Astrocyte of the hippocampus (primary cell): ENCODE measurements at regions not wholly inside any gene's neighbourhood (a gene's known extent, or its start where the extent isn't known, plus 50 kb on each side); places are given as distances from the start of the nearest gene placed in this dataset.

ENCODE experiments used
- DNase-seq: peaks from one replicate; pipeline ENCODE4 v3.0.0; 2011; ENCODE audit warnings: low read depth, low spot score

- DNase-seq: no peak
Observed at GRCh38 chr4:129410115-129410514, 314.2 kb downstream of the C4orf33 start.

- DNase-seq: no peak
Observed at GRCh38 chr4:129415004-129415403, 319.1 kb downstream of the C4orf33 start.

GRCh38 chr4:129420637-129421036, 324.7 kb downstream of the C4orf33 start:
- no peak for DNase-seq

- no peak for DNase-seq
Observed at GRCh38 chr4:129422277-129422676, 326.3 kb downstream of the C4orf33 start.

- no peak for DNase-seq
Observed at GRCh38 chr4:129428454-129428853, 332.5 kb downstream of the C4orf33 start.

DNA sequence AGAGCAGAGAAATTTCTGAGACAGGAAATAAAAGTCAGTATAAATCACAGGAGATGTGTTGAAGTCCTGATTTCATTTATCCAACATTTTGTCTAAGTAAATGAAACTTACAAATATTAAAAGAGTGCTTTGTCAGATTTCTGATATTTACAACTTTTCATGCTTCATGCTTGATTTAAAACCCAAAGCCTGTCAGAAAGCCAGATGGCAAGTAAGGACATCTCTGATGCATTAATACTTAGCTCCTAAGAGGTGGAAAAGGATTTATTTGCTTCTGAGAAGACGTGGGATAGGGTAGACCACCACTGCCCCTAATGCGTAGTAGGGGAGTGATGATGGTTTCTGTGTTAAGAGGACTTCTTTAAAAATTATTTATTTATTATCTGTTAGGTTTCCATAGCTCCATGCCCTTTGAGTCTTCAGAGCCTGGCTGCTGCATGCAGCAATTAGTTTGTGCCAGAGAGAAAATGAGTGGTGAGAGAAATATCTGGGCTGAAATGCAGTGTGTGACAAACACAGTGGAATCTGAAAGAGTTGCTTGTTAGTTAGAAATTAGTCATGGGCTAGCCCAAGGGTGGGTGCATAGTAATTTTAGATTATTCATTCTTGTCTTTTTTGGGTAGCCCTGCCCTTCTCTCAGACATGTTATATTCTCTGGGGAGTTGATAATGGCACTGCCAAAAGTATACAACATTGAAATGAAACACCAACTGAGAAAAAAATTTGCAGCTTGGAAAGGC, 333.8 kb downstream of the C4orf33 start:
- DNase-seq: peak; percentile 76

DNA sequence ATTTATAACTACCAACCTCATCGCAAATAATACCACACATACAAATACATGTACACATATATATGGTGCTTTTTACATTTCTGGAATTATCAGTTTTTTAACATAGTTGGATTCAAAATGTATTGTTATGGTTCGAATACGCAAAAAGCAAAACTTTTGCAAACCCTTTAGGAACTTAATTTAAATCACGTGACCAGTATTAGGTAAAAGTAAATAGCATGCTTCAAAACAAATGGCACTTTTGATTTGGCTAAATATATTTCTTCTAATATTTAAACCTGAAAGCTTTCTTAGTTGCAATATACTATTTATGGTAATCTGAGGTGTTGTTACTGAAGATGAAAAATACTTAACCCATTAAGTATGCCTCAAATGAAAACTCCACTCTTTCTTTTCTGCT, 341.4 kb downstream of the C4orf33 start:
- no peak for DNase-seq

DNA sequence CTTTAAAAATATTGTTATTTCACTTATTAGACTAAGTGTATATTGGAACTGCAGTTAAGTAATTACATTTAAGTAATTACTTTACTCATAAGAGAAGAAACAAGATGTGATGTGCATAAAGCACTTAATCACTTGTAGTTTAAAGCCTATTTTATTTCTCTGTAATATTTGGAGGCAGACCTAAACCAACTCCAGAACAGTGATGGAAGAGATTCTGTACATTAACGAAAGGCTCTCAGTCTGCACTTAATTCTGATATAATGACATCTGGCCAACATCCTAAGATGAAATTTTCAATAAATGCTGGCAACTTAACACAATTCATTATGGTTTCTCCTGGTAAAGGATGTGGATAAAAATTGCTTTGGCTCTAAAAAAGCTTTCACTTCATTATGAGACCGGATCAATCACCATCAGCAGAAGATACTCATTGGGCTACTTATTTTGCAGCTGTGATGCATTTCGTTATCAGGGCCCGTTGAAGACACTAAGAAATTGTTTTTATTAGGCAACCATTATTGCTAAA, 342.6 kb downstream of the C4orf33 start:
- DNase-seq: no peak

- peak; percentile 58 for DNase-seq
Observed at GRCh38 chr4:129446074-129446473, 350.1 kb downstream of the C4orf33 start.

DNA sequence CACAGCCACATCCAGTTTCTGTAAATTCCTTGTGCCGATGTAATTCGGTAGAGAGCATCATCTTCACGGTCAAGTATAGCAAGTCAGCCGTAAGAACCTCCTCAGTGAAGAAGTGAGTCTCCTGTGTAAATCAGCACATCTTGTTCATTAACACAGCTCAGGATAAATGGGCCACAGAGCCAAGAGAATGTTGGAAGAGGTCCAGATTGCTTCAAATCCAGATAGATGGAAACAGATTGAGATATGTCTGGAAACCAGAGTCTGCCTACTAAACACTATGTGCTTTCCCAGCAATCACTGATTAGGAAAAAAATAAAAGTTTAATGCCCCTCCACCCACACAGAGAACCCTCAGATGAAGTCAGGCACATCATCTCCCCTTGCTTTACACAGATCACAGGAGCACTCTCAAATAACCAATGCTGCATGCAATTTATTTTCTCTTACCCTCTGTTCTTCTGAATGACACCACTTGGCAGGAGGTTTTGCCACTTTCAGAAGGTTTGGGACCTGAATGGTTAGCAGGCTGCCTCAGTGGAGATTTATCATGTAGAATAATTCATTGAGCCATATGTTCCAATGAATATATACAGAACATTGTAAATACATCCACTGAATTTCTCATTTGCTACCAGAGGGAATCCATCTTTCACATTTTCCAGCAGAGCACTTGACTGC, 357.7 kb downstream of the C4orf33 start:
- peak; percentile 12 for DNase-seq

DNA sequence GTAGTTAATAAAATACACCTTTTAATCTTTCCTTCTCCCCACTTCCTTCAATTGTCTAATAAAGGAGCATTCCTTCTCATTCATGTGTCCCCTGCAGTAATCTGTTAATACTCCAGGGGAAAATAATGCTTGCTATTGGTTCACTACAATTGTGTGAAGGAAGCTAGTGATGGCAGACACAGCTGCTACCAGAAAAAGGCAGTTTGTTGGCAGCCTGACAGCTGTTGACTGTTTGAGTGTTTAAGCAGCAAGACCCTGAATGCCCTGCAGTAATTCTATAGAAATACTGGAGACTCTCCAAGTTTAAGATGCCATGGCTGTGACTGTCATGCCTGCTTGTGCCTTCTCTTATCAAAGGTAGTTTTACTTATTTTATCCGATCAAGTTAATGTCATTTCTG, 359.5 kb downstream of the C4orf33 start:
- peak; percentile 7 for DNase-seq

DNA sequence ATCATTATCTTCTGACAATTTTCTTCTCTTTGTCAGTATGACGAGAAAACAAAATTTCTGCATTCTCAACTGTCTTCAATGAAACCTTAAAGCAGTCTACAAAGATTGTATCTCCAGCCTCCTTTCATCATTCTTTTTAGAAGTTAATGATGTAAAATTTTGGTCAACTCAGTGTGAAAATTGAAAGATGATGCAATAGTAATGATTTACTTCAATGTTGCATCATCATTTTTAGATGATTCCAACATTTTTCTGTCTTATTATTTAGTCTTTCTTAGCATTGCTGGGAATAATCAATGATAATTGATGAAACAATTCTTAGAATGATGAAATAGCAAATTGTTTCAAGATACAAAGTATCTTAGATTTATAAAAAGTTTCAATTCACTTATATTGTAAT, 372.7 kb downstream of the C4orf33 start:
- DNase-seq: no peak

DNA sequence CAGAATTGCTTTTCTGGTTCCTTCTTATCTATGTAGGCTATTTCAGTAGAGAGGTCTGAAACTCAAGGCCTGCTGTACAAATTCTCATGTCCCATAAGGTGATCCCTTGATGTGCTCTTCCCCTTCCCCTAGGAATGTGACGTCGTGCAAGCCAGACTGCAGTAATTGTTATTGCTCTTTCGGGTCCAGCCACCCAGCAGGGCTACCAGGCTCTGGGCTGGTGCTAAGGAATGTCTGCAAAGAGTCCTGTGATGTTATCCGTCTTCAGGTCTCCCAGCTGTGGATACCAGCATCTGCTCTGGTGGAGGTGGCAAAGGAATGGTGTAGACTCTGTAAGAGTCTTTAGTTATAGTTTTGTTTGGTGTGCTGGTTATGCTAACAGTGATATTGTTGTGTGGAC, 378.7 kb downstream of the C4orf33 start:
- no peak for DNase-seq

GRCh38 chr4:129481107-129481506, 385.2 kb downstream of the C4orf33 start:
- no peak for DNase-seq

GRCh38 chr4:129488427-129488826, 392.5 kb downstream of the C4orf33 start:
- no peak for DNase-seq

- DNase-seq: no peak
Observed at GRCh38 chr4:129490516-129490915, 394.6 kb downstream of the C4orf33 start.

GRCh38 chr4:129498626-129499025, 402.7 kb downstream of the C4orf33 start:
- no peak for DNase-seq

- DNase-seq: no peak
Observed at GRCh38 chr4:129514852-129515251, 418.9 kb downstream of the C4orf33 start.

- DNase-seq: peak; percentile 1
Observed at GRCh38 chr4:129515356-129515755, 419.4 kb downstream of the C4orf33 start.

DNA sequence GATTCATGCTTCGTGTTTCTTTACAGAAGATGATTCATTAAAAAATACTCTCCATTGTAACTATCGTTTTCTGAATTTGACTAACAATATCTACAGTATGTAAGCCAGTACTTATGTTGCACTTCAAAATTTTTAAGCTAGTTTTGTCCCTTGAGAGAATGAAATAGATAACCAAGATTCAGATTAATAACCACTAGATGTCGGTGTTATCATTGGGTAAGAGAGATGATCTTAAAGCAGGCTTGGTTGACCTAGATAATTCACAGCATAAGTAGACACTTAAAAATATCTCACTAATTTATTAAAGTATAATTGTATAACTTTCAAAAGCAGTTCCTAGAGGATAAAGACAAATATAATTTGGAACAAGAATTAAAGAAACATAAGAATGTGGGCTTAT, 430.9 kb downstream of the C4orf33 start:
- DNase-seq: no peak

DNA sequence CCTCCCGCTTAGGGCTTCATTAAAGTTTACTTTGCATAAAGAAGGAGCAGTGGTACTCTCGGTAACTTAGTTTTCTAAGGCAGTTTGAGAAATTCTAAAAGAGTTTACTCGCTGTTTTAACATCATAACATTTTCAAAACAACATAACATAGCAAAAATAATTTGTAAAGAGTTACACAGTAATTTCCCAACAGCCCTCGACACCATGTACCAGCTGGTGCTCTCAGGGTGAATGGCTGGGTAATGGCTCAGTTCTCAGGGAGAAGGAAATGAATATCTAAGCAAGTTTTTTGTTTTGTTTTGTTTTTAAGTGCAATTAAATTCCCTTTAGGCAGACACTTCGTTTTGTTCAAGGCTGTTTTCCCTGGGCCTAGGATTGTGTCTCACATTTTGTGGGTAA, 435.3 kb downstream of the C4orf33 start:
- DNase-seq: no peak

DNA sequence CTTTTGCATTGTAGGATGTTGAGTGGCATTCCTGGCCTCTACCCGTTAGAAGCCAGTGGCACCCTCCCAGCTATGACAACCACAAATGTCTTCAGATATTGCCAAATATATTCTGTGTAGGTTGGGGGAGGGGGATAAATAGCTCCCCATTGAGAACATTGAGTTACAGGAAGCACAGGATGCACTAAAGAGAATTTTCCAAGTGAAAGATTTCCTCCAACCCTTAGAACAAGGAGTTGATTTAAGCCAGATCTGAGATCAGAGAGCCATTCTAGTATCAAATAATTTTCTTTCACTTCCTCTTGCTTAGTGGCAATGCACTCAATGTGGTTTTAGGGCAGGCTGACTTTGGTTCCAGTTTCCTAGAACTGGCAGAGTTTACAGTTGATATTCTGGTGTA, 436.6 kb downstream of the C4orf33 start:
- DNase-seq: no peak

DNA sequence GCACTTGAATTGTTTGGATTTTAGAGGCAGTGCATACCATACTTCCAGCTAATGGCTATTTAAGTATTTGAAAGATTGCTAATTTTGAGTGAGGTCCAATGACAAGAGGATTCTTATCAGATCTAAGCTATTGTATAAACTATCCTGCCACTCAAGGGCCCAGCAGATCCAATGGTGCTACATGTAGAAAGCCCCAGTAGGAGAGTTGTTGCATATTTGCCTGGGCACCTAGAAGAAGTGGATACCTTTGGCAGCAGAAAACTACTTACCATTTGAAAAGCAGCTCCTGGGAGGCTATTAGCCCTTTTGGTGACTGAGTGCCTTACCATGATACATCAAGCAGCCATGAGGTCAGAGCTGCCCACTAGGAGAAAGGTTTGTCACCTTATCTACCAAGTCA, 447.3 kb downstream of the C4orf33 start:
- DNase-seq: no peak
